Mesendoderm (in vitro differentiated cells): ENCODE measurements at regions not wholly inside any gene's neighbourhood (a gene's known extent, or its start where the extent isn't known, plus 50 kb on each side); places are given as distances from the start of the nearest gene placed in this dataset.

Experiments
- DNase-seq: peaks from one replicate; pipeline ENCODE4 v3.0.0; 2013
- H2AK5ac ChIP-seq: 2 replicates; pipeline ENCODE4 v1.6.1; 2013; ENCODE audit warnings: low read length, inconsistent platforms
- H2BK120ac ChIP-seq: 2 replicates; pipeline ENCODE4 v1.6.1; 2013; ENCODE audit warnings: low read depth, mild to moderate bottlenecking, low read length, moderate library complexity, mixed read lengths
- H2BK15ac ChIP-seq: replicated peaks from 2 replicates; pipeline ENCODE4 v1.6.1; 2013; ENCODE audit warnings: low read depth, mild to moderate bottlenecking, moderate library complexity
- H2BK5ac ChIP-seq: 2 replicates; pipeline ENCODE4 v1.6.1; 2013; ENCODE audit warnings: low read length, inconsistent platforms
- H3K18ac ChIP-seq: 2 replicates; pipeline ENCODE4 v1.6.1; 2013; ENCODE audit warnings: mild to moderate bottlenecking, low read length, mixed read lengths
- H3K23ac ChIP-seq: one replicate; pipeline ENCODE4 v1.6.1; 2013; ENCODE audit warnings: low read length
- H3K27ac ChIP-seq: 2 replicates; pipeline ENCODE4 v1.5.1; 2013; ENCODE audit warnings: low read depth, mild to moderate bottlenecking, inconsistent platforms, low read length, moderate library complexity
- H3K27me3 ChIP-seq: 2 replicates; pipeline ENCODE4 v1.6.1; 2013; ENCODE audit warnings: low read length, control low read depth, mild to moderate bottlenecking, inconsistent platforms; ENCODE audit not compliant: insufficient read depth, poor library complexity
- H3K36me3 ChIP-seq: 2 replicates; pipeline ENCODE4 v1.6.1; 2013; ENCODE audit warnings: low read length, inconsistent platforms; ENCODE audit not compliant: control insufficient read depth, insufficient read depth
- H3K4ac ChIP-seq: one replicate; pipeline ENCODE4 v1.6.1; 2013; ENCODE audit warnings: low read depth, mild to moderate bottlenecking, low read length, moderate library complexity
- H3K4me1 ChIP-seq: 2 replicates; pipeline ENCODE4 v1.6.1; 2013; ENCODE audit warnings: low read depth, low read length, inconsistent platforms; ENCODE audit not compliant: control insufficient read depth
- H3K4me2 ChIP-seq: 2 replicates; pipeline ENCODE4 v1.6.1; 2013; ENCODE audit warnings: low read length
- H3K4me3 ChIP-seq: 2 replicates; pipeline ENCODE4 v1.5.1; 2013; ENCODE audit warnings: mild to moderate bottlenecking, low read length
- H3K56ac ChIP-seq: one replicate; pipeline ENCODE4 v1.6.1; 2013; ENCODE audit warnings: low read length
- H3K79me1 ChIP-seq: 2 replicates; pipeline ENCODE4 v1.6.1; 2013; ENCODE audit warnings: low read length, inconsistent platforms
- H3K79me2 ChIP-seq: 2 replicates; pipeline ENCODE4 v1.6.1; 2013; ENCODE audit warnings: mild to moderate bottlenecking, low read length; ENCODE audit not compliant: control insufficient read depth, insufficient read depth
- H3K9ac ChIP-seq: 2 replicates; pipeline ENCODE4 v1.6.1; 2013; ENCODE audit warnings: low read length, inconsistent platforms
- H4K5ac ChIP-seq: one replicate; pipeline ENCODE4 v1.6.1; 2013; ENCODE audit warnings: low read length
- H4K8ac ChIP-seq: one replicate; pipeline ENCODE4 v1.6.1; 2013; ENCODE audit warnings: low read depth, mild to moderate bottlenecking, control low read depth, low read length, moderate library complexity
- WGBS: extraction: QIAGEN DNeasy Blood & Tissue Kit; methylation state at CpG from one replicate; pipeline ENCODE4 v1.1.7; 2013; ENCODE audit warnings: low lambda C conversion rate, missing lambda C conversion rate; ENCODE audit not compliant: insufficient coverage; ENCODE audit errors: extremely low coverage; 5-methylcytosine and 5-hydroxymethylcytosine counted together

DNA sequence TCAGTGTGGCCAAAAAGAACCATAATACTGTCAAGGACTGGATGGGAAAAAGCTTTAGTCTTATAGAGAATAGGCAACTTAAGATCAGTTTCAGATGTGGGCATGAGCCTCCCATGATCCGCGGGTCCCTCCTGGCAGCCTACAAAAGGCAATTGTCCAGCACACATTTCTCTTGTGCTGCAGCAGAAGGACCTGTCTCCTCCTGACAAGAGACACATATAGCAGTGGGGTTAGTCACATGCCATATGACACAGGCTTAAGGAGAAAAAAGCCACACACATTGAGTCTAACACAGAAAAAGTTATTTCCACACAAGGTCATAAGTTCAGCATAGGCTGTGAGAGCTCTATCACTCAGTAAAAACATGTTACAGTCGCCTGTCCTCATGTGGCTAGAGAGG is 1378.7 kb upstream of the PRR20A start:
- Histone ChIP-seq H3K18ac (no peak overlapping the region), H4K8ac (no peak overlapping the region), H3K27ac (no peak overlapping the region), H3K23ac (no peak overlapping the region), H3K4me1 (no peaks in the 10 kb centered on the region), H4K5ac (no peak overlapping the region), H2BK5ac (no peak overlapping the region), H3K4me2 (no peak overlapping the region), H3K27me3 (no peaks in the 10 kb centered on the region), H3K79me1 (no peaks in the 10 kb centered on the region), H2BK15ac (no peak overlapping the region), H3K4ac (no peak overlapping the region), H3K79me2 (no peaks in the 10 kb centered on the region), H2AK5ac (no peak overlapping the region), H3K4me3 (no peak overlapping the region), H2BK120ac (no peak overlapping the region), H3K36me3 (no peaks in the 10 kb centered on the region), H3K9ac (no peak overlapping the region), H3K56ac (no peak overlapping the region)
- no CpG with 5 or more reads among the region's 3 CpGs for WGBS
- no peak for DNase-seq

DNA sequence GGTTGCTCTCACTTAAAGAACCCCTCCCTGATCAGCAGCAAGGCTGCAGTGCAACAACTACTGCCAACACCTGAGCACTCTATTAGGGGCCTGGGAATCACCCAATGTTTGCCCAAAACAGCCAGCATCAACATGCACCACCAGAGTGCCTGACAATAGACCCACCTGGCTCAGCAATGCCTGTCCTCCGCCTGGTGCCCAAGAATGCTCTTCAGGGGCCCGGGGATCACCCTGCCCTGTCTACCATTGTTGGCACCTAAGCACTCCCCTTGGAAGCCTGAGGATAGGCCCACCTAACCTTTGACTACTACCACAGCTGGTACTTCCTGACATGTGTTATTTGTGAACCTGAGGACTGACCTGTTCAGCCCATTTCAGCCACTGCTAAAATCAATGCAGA is 1363.1 kb upstream of the PRR20A start:
- no peaks in the 10 kb centered on the region for H3K79me1 ChIP-seq
- H3K36me3 ChIP-seq: no peaks in the 10 kb centered on the region
- DNase-seq: no peak
- H4K8ac ChIP-seq: no peak overlapping the region
- H2AK5ac ChIP-seq: no peak overlapping the region
- H3K56ac ChIP-seq: no peak overlapping the region
- no peak overlapping the region for H2BK120ac ChIP-seq
- H3K27ac ChIP-seq: no peak overlapping the region
- H2BK15ac ChIP-seq: no peak overlapping the region
- H3K18ac ChIP-seq: no peak overlapping the region
- H3K4ac ChIP-seq: no peak overlapping the region
- H3K4me3 ChIP-seq: no peak overlapping the region
- no peak overlapping the region for H3K9ac ChIP-seq
- no peaks in the 10 kb centered on the region for H3K79me2 ChIP-seq
- no peak overlapping the region for H4K5ac ChIP-seq
- no peak overlapping the region for H3K23ac ChIP-seq
- H3K4me2 ChIP-seq: no peak overlapping the region
- WGBS: no CpG with 5 or more reads among the region's 2 CpGs
- no peaks in the 10 kb centered on the region for H3K27me3 ChIP-seq
- H2BK5ac ChIP-seq: no peak overlapping the region
- H3K4me1 ChIP-seq: no peaks in the 10 kb centered on the region

DNA sequence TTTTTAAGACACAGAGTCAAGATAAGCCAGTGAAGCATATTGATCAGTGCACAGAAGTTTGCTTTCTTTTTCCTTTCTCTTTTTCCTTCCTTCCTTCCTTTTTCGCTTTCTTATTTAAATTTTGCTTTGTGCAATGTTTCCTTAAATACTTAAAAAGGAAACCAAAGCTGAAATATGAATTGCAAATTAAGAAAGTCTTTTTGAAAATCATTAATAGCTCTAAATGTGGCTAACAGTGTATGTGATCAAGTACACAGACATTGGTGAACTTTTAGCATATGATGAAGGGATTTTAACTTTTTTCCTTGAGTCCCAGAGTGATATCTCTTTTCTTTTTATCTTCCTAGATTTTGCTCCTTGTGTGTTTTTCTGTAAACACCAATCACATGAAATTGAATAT is 1356.9 kb upstream of the PRR20A start:
- no peak overlapping the region for H3K56ac ChIP-seq
- no peaks in the 10 kb centered on the region for H3K79me1 ChIP-seq
- H3K9ac ChIP-seq: no peak overlapping the region
- no peaks in the 10 kb centered on the region for H3K4me1 ChIP-seq
- H2BK15ac ChIP-seq: no peak overlapping the region
- H2AK5ac ChIP-seq: no peak overlapping the region
- H2BK5ac ChIP-seq: no peak overlapping the region
- no CpG with 5 or more reads among the region's 1 CpG for WGBS
- DNase-seq: no peak
- H4K5ac ChIP-seq: no peak overlapping the region
- H3K4me3 ChIP-seq: no peak overlapping the region
- no peaks in the 10 kb centered on the region for H3K79me2 ChIP-seq
- no peak overlapping the region for H3K4me2 ChIP-seq
- H2BK120ac ChIP-seq: no peak overlapping the region
- H4K8ac ChIP-seq: no peak overlapping the region
- no peak overlapping the region for H3K23ac ChIP-seq
- no peak overlapping the region for H3K4ac ChIP-seq
- H3K36me3 ChIP-seq: no peaks in the 10 kb centered on the region
- no peak overlapping the region for H3K27ac ChIP-seq
- H3K18ac ChIP-seq: no peak overlapping the region
- no peaks in the 10 kb centered on the region for H3K27me3 ChIP-seq

DNA sequence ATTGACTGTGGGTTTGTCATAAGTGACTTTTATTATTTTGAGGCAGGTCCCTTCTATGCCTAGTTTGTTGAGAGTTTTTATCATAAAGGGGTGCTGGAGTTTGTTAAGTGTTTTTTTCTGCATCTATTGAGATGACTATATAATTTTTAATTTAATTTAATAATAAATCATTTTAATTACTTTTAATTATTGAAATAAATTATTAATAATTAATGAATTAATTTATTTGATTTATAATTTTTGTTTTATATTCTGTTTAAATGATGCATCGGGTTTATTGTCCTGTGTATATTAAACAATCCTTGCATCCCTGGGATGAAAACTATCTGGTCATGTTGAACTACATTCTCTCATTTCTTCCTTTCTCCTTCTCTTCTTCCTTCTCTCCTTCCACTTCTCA is 1352.2 kb upstream of the PRR20A start:
- Histone ChIP-seq H3K36me3 (no peaks in the 10 kb centered on the region), H3K27me3 (no peaks in the 10 kb centered on the region)

DNA sequence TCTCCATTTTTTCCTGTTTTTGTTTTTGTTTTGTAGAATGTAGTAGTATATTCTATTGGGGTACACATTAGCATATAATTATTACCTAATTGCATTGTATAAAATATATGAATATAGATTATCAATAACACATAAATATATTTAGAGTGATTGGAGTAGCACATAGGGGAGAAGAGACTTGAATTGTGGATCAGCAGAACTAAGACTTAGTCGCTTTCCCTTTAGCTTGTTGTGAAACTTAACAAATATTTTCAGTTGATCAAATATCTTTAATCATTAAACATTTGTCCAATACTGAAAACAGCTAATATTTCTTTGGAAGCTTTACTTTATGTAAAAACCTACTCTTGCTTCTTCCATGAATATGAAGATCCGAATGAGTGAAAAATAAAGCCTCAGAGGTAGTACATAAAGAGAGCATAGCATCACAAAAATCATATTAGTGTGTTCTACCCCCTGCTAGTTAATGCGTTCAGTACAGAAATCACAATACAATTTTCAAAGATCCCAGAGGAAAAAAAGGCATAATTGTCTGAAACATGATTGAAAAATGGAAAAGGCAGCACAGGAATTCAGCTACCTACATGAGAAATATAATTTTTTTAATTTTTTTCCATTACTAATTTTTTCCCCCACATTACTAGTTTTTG is 1348.0 kb upstream of the PRR20A start:
- Histone ChIP-seq H2BK120ac (no peak overlapping the region), H3K27ac (no peak overlapping the region), H4K8ac (no peak overlapping the region), H3K9ac (no peak overlapping the region), H3K4me1 (no peaks in the 10 kb centered on the region), H3K18ac (no peak overlapping the region), H3K4ac (no peak overlapping the region), H3K27me3 (no peaks in the 10 kb centered on the region), H4K5ac (no peak overlapping the region), H3K4me2 (no peak overlapping the region), H2BK15ac (no peak overlapping the region), H2AK5ac (no peak overlapping the region), H3K36me3 (no peaks in the 10 kb centered on the region), H2BK5ac (no peak overlapping the region), H3K79me2 (no peaks in the 10 kb centered on the region), H3K56ac (no peak overlapping the region), H3K23ac (no peak overlapping the region), H3K79me1 (no peaks in the 10 kb centered on the region), H3K4me3 (no peak overlapping the region)
- no peak for DNase-seq
- no CpG with 5 or more reads among the region's 3 CpGs for WGBS

More for the DNA sequence above, 1352.2 kb upstream of the PRR20A start:
- Histone ChIP-seq H2BK15ac (no peak overlapping the region), H4K5ac (no peak overlapping the region), H3K9ac (no peak overlapping the region), H2AK5ac (no peak overlapping the region), H3K4me2 (no peak overlapping the region), H2BK120ac (no peak overlapping the region), H3K79me1 (no peaks in the 10 kb centered on the region), H3K79me2 (no peaks in the 10 kb centered on the region), H3K18ac (no peak overlapping the region), H3K23ac (no peak overlapping the region), H3K4ac (no peak overlapping the region), H3K56ac (no peak overlapping the region), H3K4me3 (no peak overlapping the region), H3K4me1 (no peaks in the 10 kb centered on the region), H4K8ac (no peak overlapping the region), H3K27ac (no peak overlapping the region), H2BK5ac (no peak overlapping the region)
- DNase-seq: no peak
- 100% methylated on average over 1 of the region's 1 CpG for WGBS

DNA sequence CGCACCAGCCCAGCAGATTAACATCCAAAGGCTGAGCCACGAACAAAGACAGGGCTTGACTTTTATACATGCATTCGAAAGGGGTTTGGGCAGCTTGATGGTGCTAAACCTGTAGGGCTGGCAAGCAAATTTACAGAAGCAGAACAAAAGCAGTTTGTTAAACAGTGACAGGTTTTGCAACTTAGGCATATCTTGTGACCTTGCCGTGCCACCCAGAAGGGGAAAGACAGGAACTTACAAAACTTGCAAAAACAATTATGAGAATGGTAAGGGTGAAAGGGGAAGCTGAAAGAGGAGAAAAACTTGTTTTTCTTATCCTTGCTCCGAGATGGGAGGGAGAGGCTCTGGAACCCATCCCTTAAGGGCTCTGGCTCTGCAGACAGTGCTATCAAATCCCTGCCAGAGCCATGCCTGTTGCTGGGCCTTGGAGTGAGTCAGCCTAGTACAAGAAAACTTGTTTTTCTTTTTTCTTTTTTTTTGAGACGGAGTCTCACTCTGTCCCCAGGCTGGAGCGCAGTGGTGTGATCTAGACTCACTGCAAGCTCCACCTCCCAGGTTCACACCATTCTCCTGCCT is 1325.2 kb upstream of the PRR20A start:
- Histone ChIP-seq H4K8ac (no peak overlapping the region), H2AK5ac (no peak overlapping the region), H3K4ac (no peak overlapping the region), H3K27ac (no peak overlapping the region), H3K36me3 (no peaks in the 10 kb centered on the region), H2BK15ac (no peak overlapping the region), H3K4me1 (no peaks in the 10 kb centered on the region), H2BK120ac (no peak overlapping the region), H3K18ac (no peak overlapping the region), H3K23ac (no peak overlapping the region), H3K79me2 (no peaks in the 10 kb centered on the region), H3K27me3 (no peaks in the 10 kb centered on the region), H3K9ac (no peak overlapping the region), H3K56ac (no peak overlapping the region), H3K4me2 (no peak overlapping the region), H3K4me3 (no peak overlapping the region), H2BK5ac (no peak overlapping the region), H3K79me1 (no peaks in the 10 kb centered on the region), H4K5ac (no peak overlapping the region)
- DNase-seq: peak; percentile 0
- WGBS: no CpG with 5 or more reads among the region's 7 CpGs
